ENCODE measurements at regions not wholly inside any gene's neighbourhood (a gene's known extent, or its start where the extent isn't known, plus 50 kb on each side); places are given as distances from the start of the nearest gene placed in this dataset.

- TF ChIP-seq POLR2A (IDR thresholded peaks at IDR 0.05) = no peak
- TF ChIP-seq, protein P1, sequence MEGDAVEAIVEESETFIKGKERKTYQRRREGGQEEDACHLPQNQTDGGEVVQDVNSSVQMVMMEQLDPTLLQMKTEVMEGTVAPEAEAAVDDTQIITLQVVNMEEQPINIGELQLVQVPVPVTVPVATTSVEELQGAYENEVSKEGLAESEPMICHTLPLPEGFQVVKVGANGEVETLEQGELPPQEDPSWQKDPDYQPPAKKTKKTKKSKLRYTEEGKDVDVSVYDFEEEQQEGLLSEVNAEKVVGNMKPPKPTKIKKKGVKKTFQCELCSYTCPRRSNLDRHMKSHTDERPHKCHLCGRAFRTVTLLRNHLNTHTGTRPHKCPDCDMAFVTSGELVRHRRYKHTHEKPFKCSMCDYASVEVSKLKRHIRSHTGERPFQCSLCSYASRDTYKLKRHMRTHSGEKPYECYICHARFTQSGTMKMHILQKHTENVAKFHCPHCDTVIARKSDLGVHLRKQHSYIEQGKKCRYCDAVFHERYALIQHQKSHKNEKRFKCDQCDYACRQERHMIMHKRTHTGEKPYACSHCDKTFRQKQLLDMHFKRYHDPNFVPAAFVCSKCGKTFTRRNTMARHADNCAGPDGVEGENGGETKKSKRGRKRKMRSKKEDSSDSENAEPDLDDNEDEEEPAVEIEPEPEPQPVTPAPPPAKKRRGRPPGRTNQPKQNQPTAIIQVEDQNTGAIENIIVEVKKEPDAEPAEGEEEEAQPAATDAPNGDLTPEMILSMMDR (IDR thresholded peaks at IDR 0.05) = no peak
Observed at GRCh38 chr10:118918116-118918515, 111.4 kb upstream of the NANOS1 start.
